Endodermal cell (in vitro differentiated cells): ENCODE measurements at regions not wholly inside any gene's neighbourhood (a gene's known extent, or its start where the extent isn't known, plus 50 kb on each side); places are given as distances from the start of the nearest gene placed in this dataset.

ENCODE experiments used
- DNase-seq: peaks from one replicate; pipeline ENCODE4 v3.0.0-alpha.2; 2017
- H3K27ac ChIP-seq: 2 replicates; pipeline ENCODE4 v1.5.1; 2013; ENCODE audit warnings: mild to moderate bottlenecking, low read depth, low read length, moderate library complexity
- H3K27me3 ChIP-seq: 2 replicates; pipeline ENCODE4 v1.6.1; 2013; ENCODE audit warnings: mild to moderate bottlenecking, low read length, moderate library complexity; ENCODE audit not compliant: insufficient read depth, control insufficient read depth, poor library complexity, severe bottlenecking
- H3K36me3 ChIP-seq: 2 replicates; pipeline ENCODE4 v1.7.0; 2013; ENCODE audit warnings: mild to moderate bottlenecking, low read length, moderate library complexity; ENCODE audit not compliant: control insufficient read depth, insufficient read depth
- H3K4me1 ChIP-seq: one replicate; pipeline ENCODE4 v1.7.0; 2013; ENCODE audit warnings: low read length; ENCODE audit not compliant: control insufficient read depth, insufficient read depth
- H3K4me3 ChIP-seq: 2 replicates; pipeline ENCODE4 v1.5.1; 2013; ENCODE audit warnings: mild to moderate bottlenecking, low read length, moderate library complexity
- H3K9ac ChIP-seq: 2 replicates; pipeline ENCODE4 v1.6.1; 2013; ENCODE audit warnings: mild to moderate bottlenecking, low read length, moderate library complexity; ENCODE audit not compliant: poor library complexity, severe bottlenecking; ENCODE audit errors: extremely low read depth
- H3K9me3 ChIP-seq: 2 replicates; pipeline ENCODE4 v1.6.1; 2013; ENCODE audit warnings: mild to moderate bottlenecking, low read length, moderate library complexity; ENCODE audit not compliant: control insufficient read depth
- H3K27ac Mint-ChIP-seq: 2 replicates; pipeline ENCODE4 v1.8.0; 2020; ENCODE audit warnings: mixed read lengths
- H3K27me3 Mint-ChIP-seq: 2 replicates; pipeline ENCODE4 v1.8.0; 2021; ENCODE audit warnings: mild to moderate bottlenecking, mixed read lengths; ENCODE audit not compliant: insufficient read depth
- H3K36me3 Mint-ChIP-seq: 2 replicates; pipeline ENCODE4 v1.8.0; 2020; ENCODE audit warnings: low read depth, mixed read lengths
- H3K4me1 Mint-ChIP-seq: 2 replicates; pipeline ENCODE4 v1.8.0; 2020; ENCODE audit warnings: mixed read lengths
- H3K4me3 Mint-ChIP-seq: 2 replicates; pipeline ENCODE4 v1.8.0; 2020; ENCODE audit warnings: mild to moderate bottlenecking, moderate library complexity, mixed read lengths
- H3K9me3 Mint-ChIP-seq: 2 replicates; pipeline ENCODE4 v1.8.0; 2020; ENCODE audit warnings: mild to moderate bottlenecking, mixed read lengths
- CTCF ChIP-seq: fragments of 200-600 bp; sonication (generic); conservative IDR thresholded peaks from 2 replicates; pipeline ENCODE4 v1.5.0; 2021; ENCODE audit warnings: antibody characterized with exemption, mild to moderate bottlenecking
- WGBS, 2 experiments: methylation state at CpG; one replicate each; pipeline versions ENCODE4 v1.1.5 to v1.1.7; 2013; ENCODE audit warnings: missing lambda C conversion rate in 2 of 2, mixed read lengths in 1 of 2; ENCODE audit not compliant: insufficient coverage in 1 of 2, insufficient read length in 1 of 2; 5-methylcytosine and 5-hydroxymethylcytosine counted together

GRCh38 chr7:25844102-25844870 is 307.7 kb upstream of the NFE2L3 start:
- TF ChIP-seq CTCF: no peak
- no peaks in the 10 kb centered on the region for H3K9me3 ChIP-seq
- Mint-ChIP-seq H3K9me3 (no peaks in the 10 kb centered on the region), H3K4me1 (peaks cover 4% of the 10 kb centered on the region), H3K27ac (no peak overlapping the region), H3K36me3 (no peaks in the 10 kb centered on the region), H3K27me3 (no peaks in the 10 kb centered on the region), H3K4me3 (no peak overlapping the region)
- no peak overlapping the region for H3K27ac ChIP-seq
- DNase-seq: no peak
- H3K9ac ChIP-seq: no peak overlapping the region
- no peaks in the 10 kb centered on the region for H3K27me3 ChIP-seq
- no peak overlapping the region for H3K4me3 ChIP-seq
- no peaks in the 10 kb centered on the region for H3K4me1 ChIP-seq
- no peaks in the 10 kb centered on the region for H3K36me3 ChIP-seq
- WGBS, 2 experiments: 89 to 100% methylated on average over 3 to 6 of the region's 6 CpGs

DNA sequence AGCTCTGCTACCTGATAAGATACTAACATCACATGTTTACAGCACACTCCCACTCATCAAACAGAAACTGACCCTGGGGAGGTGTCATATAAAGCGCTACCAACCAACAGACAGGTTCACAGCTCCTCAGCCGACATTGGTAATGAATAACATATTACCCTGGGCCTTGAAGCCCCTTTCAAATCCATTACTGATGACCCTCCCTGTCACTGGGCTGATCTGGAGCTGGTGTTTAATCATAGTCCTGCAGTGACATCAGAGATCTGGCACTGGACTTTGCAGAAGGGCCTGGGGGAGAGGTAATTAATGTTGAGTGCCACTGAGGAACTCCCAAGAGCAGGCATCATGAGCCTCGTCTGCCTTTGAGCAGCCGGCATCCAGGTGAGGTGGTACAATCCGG is 306.5 kb upstream of the NFE2L3 start:
- H3K36me3 ChIP-seq: no peaks in the 10 kb centered on the region
- H3K27ac Mint-ChIP-seq: no peak overlapping the region
- H3K4me3 ChIP-seq: no peak overlapping the region
- peaks cover 4% of the 10 kb centered on the region for H3K4me1 Mint-ChIP-seq
- WGBS, 2 experiments: 89 to 90% methylated on average over 2 to 5 of the region's 5 CpGs
- H3K9me3 ChIP-seq: no peaks in the 10 kb centered on the region
- no peak overlapping the region for H3K27ac ChIP-seq
- H3K27me3 Mint-ChIP-seq: no peaks in the 10 kb centered on the region
- no peaks in the 10 kb centered on the region for H3K36me3 Mint-ChIP-seq
- no peaks in the 10 kb centered on the region for H3K4me1 ChIP-seq
- H3K4me3 Mint-ChIP-seq: no peak overlapping the region
- no peaks in the 10 kb centered on the region for H3K27me3 ChIP-seq
- H3K9me3 Mint-ChIP-seq: no peaks in the 10 kb centered on the region
- no peak overlapping the region for H3K9ac ChIP-seq
- no peak for TF ChIP-seq CTCF
- DNase-seq: no peak

DNA sequence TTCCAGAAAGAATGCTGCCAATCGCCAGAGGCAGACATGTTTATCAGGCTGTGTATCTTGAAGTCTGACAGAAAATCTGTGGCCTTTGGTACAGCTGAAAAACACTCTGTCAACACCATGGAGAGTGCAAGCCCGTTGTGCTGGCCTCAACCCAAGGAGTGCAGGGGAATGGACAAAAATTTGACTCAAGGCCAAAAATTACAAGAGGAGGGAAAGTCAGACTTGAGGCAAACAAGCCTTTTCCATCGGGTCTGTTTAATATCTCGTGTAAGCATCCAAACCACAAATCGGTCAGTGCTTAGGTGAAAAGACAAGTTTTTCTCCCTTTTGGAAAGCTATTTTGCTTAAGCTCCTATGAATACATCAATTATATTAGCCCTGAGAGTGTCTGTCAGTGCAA is 305.3 kb upstream of the NFE2L3 start:
- Mint-ChIP-seq H3K27ac (no peak overlapping the region), H3K27me3 (peaks cover 3% of the 10 kb centered on the region), H3K36me3 (no peaks in the 10 kb centered on the region), H3K4me1 (peaks cover 7% of the 10 kb centered on the region), H3K4me3 (no peak overlapping the region), H3K9me3 (no peaks in the 10 kb centered on the region)
- H3K27ac ChIP-seq: no peak overlapping the region
- 87 to 98% methylated on average over 5 of the region's 5 CpGs for WGBS, 2 experiments
- TF ChIP-seq CTCF: no peak
- no peak for DNase-seq
- H3K4me3 ChIP-seq: no peak overlapping the region
- no peaks in the 10 kb centered on the region for H3K4me1 ChIP-seq
- no peak overlapping the region for H3K9ac ChIP-seq
- H3K36me3 ChIP-seq: no peaks in the 10 kb centered on the region
- peaks cover 1% of the 10 kb centered on the region for H3K27me3 ChIP-seq
- H3K9me3 ChIP-seq: no peaks in the 10 kb centered on the region
